Hematopoietic multipotent progenitor cell treated with erythropoietin and hydrocortisone succinate and interleukin-3 and kit ligand, for 8 days (in vitro differentiated cells): ENCODE measurements at regions not wholly inside any gene's neighbourhood (a gene's known extent, or its start where the extent isn't known, plus 50 kb on each side); places are given as distances from the start of the nearest gene placed in this dataset.
"Not testable (repeated sequence)": the region's sequence is repeated elsewhere in the genome, so short reads cannot be mapped to it uniquely, and the experiment has no call there.

Experiments used
- DNase-seq: peaks from one replicate; pipeline ENCODE4 v3.0.0-alpha.2; 2015

GRCh38 chr2:17188721-17189120, 329.5 kb downstream of the RAD51AP2 start:
- no peak for DNase-seq

- DNase-seq: no peak
These were observed 333.7 kb downstream of the RAD51AP2 start for GRCh38 chr2:17184512-17184911.

- DNase-seq: no peak
These were observed 335.8 kb downstream of the RAD51AP2 start for GRCh38 chr2:17182399-17182798.

- DNase-seq: no peak
These were observed 337.0 kb downstream of the RAD51AP2 start for GRCh38 chr2:17181051-17181752.

- DNase-seq: no peak
These were observed 339.0 kb downstream of the RAD51AP2 start for GRCh38 chr2:17179145-17179808.

GRCh38 chr2:17177088-17177487, 341.2 kb downstream of the RAD51AP2 start:
- no peak for DNase-seq

- DNase-seq: peak; percentile 3
These were observed 346.7 kb downstream of the RAD51AP2 start for GRCh38 chr2:17171446-17172049.

- no peak for DNase-seq
These were observed 351.7 kb downstream of the RAD51AP2 start for GRCh38 chr2:17166506-17166905.

- DNase-seq: no peak
These were observed 353.7 kb downstream of the RAD51AP2 start for GRCh38 chr2:17164550-17164949.

- DNase-seq: peak; percentile 22
These were observed 354.6 kb downstream of the RAD51AP2 start for GRCh38 chr2:17163638-17164037.

GRCh38 chr2:17162713-17163112, 355.5 kb downstream of the RAD51AP2 start:
- DNase-seq: no peak

GRCh38 chr2:17160594-17160993, 357.6 kb downstream of the RAD51AP2 start:
- no peak for DNase-seq

- no peak for DNase-seq
These were observed 362.2 kb downstream of the RAD51AP2 start for GRCh38 chr2:17156086-17156485.

GRCh38 chr2:17149945-17150344, 368.3 kb downstream of the RAD51AP2 start:
- DNase-seq: no peak

GRCh38 chr2:17148407-17149145, 369.7 kb downstream of the RAD51AP2 start:
- DNase-seq: peak; percentile 15

- DNase-seq: no peak
These were observed 371.9 kb downstream of the RAD51AP2 start for GRCh38 chr2:17146358-17146757.

GRCh38 chr2:17136877-17137276, 381.4 kb downstream of the RAD51AP2 start:
- DNase-seq: no peak

- no peak for DNase-seq
These were observed 382.0 kb downstream of the RAD51AP2 start for GRCh38 chr2:17136231-17136630.

GRCh38 chr2:17135619-17136018, 382.6 kb downstream of the RAD51AP2 start:
- DNase-seq: no peak

GRCh38 chr2:17133052-17133671, 385.1 kb downstream of the RAD51AP2 start:
- peak; percentile 72 for DNase-seq

GRCh38 chr2:17130627-17131026, 387.6 kb downstream of the RAD51AP2 start:
- DNase-seq: not testable (repeated sequence)

GRCh38 chr2:17125989-17126620, 392.1 kb downstream of the RAD51AP2 start:
- DNase-seq: no peak
